ENCODE measurements at regions not wholly inside any gene's neighbourhood (a gene's known extent, or its start where the extent isn't known, plus 50 kb on each side); places are given as distances from the start of the nearest gene placed in this dataset.

- no peaks in the 10 kb centered on the region for H3K4me1 ChIP-seq (ENCODE audit: insufficient read depth)
- H3K36me3 ChIP-seq (replicated peaks; ENCODE audit: insufficient read depth, low read depth), result no peaks in the 10 kb centered on the region
- H3K9me2 ChIP-seq (replicated peaks; ENCODE audit: insufficient read depth), result no peaks in the 10 kb centered on the region
- no peak overlapping the region for H3K4me3 ChIP-seq
- H2AFZ ChIP-seq, result no peak overlapping the region
- TF ChIP-seq EZH2phosphoT487 (IDR thresholded peaks at IDR 0.05; ENCODE audit: low read depth, severe bottlenecking, unreplicated experiment) (no peak), EZH2 (IDR thresholded peaks at IDR 0.05; ENCODE audit: borderline replicate concordance) (no peak)
- 70% methylated on average over 1 of the region's 1 CpG for WGBS (ENCODE audit: low lambda C conversion rate, missing lambda C conversion rate)
- no peak for DNase-seq (ENCODE audit: low spot score)
- no peak overlapping the region for H3K4me2 ChIP-seq
- no peaks in the 10 kb centered on the region for H3K27me3 ChIP-seq
- H3K27ac ChIP-seq, result no peak overlapping the region
- no peaks in the 10 kb centered on the region for H3K79me2 ChIP-seq
- H4K20me1 ChIP-seq (ENCODE audit: insufficient read depth, poor library complexity, severe bottlenecking), result no peaks in the 10 kb centered on the region
- H3K9me3 ChIP-seq (ENCODE audit: low read depth), result no peaks in the 10 kb centered on the region
Measured at GRCh38 chr3:132880986-132881385, 157.2 kb upstream of the TMEM108 start.

- no peak for DNase-seq (ENCODE audit: low spot score)
- Histone ChIP-seq H3K27ac (no peak overlapping the region), H3K4me1 (ENCODE audit: insufficient read depth) (no peaks in the 10 kb centered on the region), H4K20me1 (ENCODE audit: insufficient read depth, poor library complexity, severe bottlenecking) (no peaks in the 10 kb centered on the region), H3K4me3 (no peak overlapping the region), H3K9me3 (ENCODE audit: low read depth) (no peaks in the 10 kb centered on the region), H2AFZ (no peak overlapping the region), H3K79me2 (no peaks in the 10 kb centered on the region), H3K27me3 (no peaks in the 10 kb centered on the region), H3K9me2 (replicated peaks; ENCODE audit: insufficient read depth) (no peaks in the 10 kb centered on the region), H3K4me2 (no peak overlapping the region), H3K36me3 (replicated peaks; ENCODE audit: insufficient read depth, low read depth) (no peaks in the 10 kb centered on the region)
- no peak for TF ChIP-seq EZH2 (IDR thresholded peaks at IDR 0.05; ENCODE audit: borderline replicate concordance)
- TF ChIP-seq, protein P1, sequence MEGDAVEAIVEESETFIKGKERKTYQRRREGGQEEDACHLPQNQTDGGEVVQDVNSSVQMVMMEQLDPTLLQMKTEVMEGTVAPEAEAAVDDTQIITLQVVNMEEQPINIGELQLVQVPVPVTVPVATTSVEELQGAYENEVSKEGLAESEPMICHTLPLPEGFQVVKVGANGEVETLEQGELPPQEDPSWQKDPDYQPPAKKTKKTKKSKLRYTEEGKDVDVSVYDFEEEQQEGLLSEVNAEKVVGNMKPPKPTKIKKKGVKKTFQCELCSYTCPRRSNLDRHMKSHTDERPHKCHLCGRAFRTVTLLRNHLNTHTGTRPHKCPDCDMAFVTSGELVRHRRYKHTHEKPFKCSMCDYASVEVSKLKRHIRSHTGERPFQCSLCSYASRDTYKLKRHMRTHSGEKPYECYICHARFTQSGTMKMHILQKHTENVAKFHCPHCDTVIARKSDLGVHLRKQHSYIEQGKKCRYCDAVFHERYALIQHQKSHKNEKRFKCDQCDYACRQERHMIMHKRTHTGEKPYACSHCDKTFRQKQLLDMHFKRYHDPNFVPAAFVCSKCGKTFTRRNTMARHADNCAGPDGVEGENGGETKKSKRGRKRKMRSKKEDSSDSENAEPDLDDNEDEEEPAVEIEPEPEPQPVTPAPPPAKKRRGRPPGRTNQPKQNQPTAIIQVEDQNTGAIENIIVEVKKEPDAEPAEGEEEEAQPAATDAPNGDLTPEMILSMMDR (IDR thresholded peaks at IDR 0.05; ENCODE audit: poor library complexity), result no peak
- no peak for TF ChIP-seq EZH2phosphoT487 (IDR thresholded peaks at IDR 0.05; ENCODE audit: low read depth, severe bottlenecking, unreplicated experiment)
Measured at GRCh38 chr3:132879656-132880055, 157.4 kb upstream of the NPHP3 start.

- TF ChIP-seq, protein P1 (IDR thresholded peaks at IDR 0.05; ENCODE audit: poor library complexity), result no peak
- TF ChIP-seq EZH2 (IDR thresholded peaks at IDR 0.05; ENCODE audit: borderline replicate concordance), result no peak
- TF ChIP-seq EZH2phosphoT487 (IDR thresholded peaks at IDR 0.05; ENCODE audit: low read depth, severe bottlenecking, unreplicated experiment), result no peak
- Histone ChIP-seq H3K79me2 (no peaks in the 10 kb centered on the region), H3K27ac (no peak overlapping the region), H3K9me3 (ENCODE audit: low read depth) (no peaks in the 10 kb centered on the region), H3K4me1 (ENCODE audit: insufficient read depth) (no peaks in the 10 kb centered on the region), H3K4me2 (no peak overlapping the region), H3K27me3 (no peaks in the 10 kb centered on the region), H3K4me3 (no peak overlapping the region), H3K9me2 (replicated peaks; ENCODE audit: insufficient read depth) (no peaks in the 10 kb centered on the region), H3K36me3 (replicated peaks; ENCODE audit: insufficient read depth, low read depth) (no peaks in the 10 kb centered on the region), H2AFZ (no peak overlapping the region), H4K20me1 (ENCODE audit: insufficient read depth, poor library complexity, severe bottlenecking) (no peaks in the 10 kb centered on the region)
- 87% methylated on average over 1 of the region's 1 CpG for WGBS (ENCODE audit: low lambda C conversion rate, missing lambda C conversion rate)
- no peak for DNase-seq (ENCODE audit: low spot score)
Measured at GRCh38 chr3:132874701-132875100, 152.5 kb upstream of the NPHP3 start.

DNA sequence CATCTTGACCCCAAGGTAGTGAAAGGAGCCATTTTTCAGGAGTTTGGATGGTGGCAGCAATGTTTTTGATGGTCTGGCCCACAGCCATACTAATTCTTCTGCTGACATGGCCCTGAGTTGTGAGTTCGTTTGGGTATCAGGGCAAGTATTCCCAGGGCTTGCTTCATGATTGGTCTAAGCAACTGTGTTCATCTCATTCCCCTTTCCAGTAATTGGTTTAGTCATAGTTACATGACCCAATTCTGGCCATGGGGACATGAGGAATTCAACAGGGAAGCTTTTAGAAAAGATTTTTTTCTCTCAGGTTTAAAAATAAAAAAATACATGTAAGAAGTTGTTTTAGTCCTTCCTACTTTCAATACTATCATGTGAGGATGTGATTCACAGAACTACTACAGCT, 150.5 kb upstream of the NPHP3 start:
- Histone ChIP-seq H3K27ac (no peak overlapping the region), H3K4me1 (ENCODE audit: insufficient read depth) (no peaks in the 10 kb centered on the region), H3K4me2 (no peak overlapping the region), H3K36me3 (replicated peaks; ENCODE audit: insufficient read depth, low read depth) (no peaks in the 10 kb centered on the region), H2AFZ (no peak overlapping the region), H3K9me2 (replicated peaks; ENCODE audit: insufficient read depth) (no peaks in the 10 kb centered on the region), H3K4me3 (no peak overlapping the region), H3K79me2 (no peaks in the 10 kb centered on the region), H3K9me3 (ENCODE audit: low read depth) (no peaks in the 10 kb centered on the region), H4K20me1 (ENCODE audit: insufficient read depth, poor library complexity, severe bottlenecking) (no peaks in the 10 kb centered on the region), H3K27me3 (no peaks in the 10 kb centered on the region)
- TF ChIP-seq EZH2 (IDR thresholded peaks at IDR 0.05; ENCODE audit: borderline replicate concordance) (no peak), EZH2phosphoT487 (IDR thresholded peaks at IDR 0.05; ENCODE audit: low read depth, severe bottlenecking, unreplicated experiment) (no peak)
- TF ChIP-seq, protein P1 (IDR thresholded peaks at IDR 0.05; ENCODE audit: poor library complexity), result no peak
- no peak for DNase-seq (ENCODE audit: low spot score)
- 77% methylated on average over 1 of the region's 1 CpG for WGBS (ENCODE audit: low lambda C conversion rate, missing lambda C conversion rate)

All from hepatocyte (in vitro differentiated cells).